Heart left ventricle (tissue), 13 donors: ENCODE measurements at regions not wholly inside any gene's neighbourhood (a gene's known extent, or its start where the extent isn't known, plus 50 kb on each side); places are given as distances from the start of the nearest gene placed in this dataset.

Experiments
- POLR2A ChIP-seq, 2 donors: fragments of 450-650 bp; IDR thresholded peaks; one replicate each; pipeline ENCODE4 v1.6.1; 2017; ENCODE audit warnings: antibody characterized with exemption in 2 of 2, mild to moderate bottlenecking in 2 of 2, moderate library complexity in 2 of 2
- TF ChIP-seq, protein P1 (sequence below), 12 donors: fragments of 200-600 bp; sonication (generic) in 4 of 12; IDR thresholded peaks; one replicate each; pipeline versions ENCODE4 v1.5.0 to v1.8.0; 2018 to 2022; ENCODE audit warnings: antibody characterized with exemption in 12 of 12, mild to moderate bottlenecking in 5 of 12
- donor health status: ischemic (EF 13 %, LVEDD 7.1; RV severe dilation, severe dysfunction).
- donor health status: DM: no; HTN: yes; CAD: no.
- donor health status: DM: no; HTN: no; CAD: no.
- donor health status: ischemic (EF 25% LVEDD 6.9; RV normal size, moderate dysfunction).
- donor health status: ischemic (EF 25% LVEDD 5.7; RV mildly dilated, moderate dysfunction).
- donor health status: ischemic (EF 35%, LVEDD 5.7; RV mildly dilated, moderate dysfunction).
- donor health status: nonischemic (EF 11% LVEDD 7.7; RV severe dilation, severe dysfunction).
- donor health status: DM: yes; HTN: yes; CAD: no.
- donor health status: PGD.
- donor health status: ischemic (EF 29% LVEDD 5.4; RV normal size, mild dysfunction).
- donor health status: nonischemic (EF 23%, LVEDD 6.1; RV moderate dilation, normal function).

DNA sequence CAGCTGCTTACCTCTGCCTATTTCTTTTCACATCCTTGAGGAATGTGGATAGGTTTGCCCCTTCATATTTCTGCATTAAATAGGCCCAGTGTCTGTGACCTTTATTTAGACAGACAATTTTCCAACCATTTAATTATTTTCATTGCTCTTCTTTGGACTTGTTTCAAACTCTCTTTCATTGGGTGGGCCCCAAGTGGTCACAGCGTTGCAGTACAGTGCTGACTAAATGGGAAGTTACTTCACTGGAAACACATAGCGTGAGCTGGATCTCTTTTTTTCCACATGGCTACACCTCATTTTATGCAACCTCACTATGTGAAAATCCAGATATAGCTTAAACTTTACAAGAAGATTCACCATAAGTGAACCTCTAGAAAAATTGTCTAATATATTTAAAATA lies 438.9 kb downstream of the ADAMTS20 start:
- no peak for TF ChIP-seq POLR2A (IDR thresholded peaks at IDR 0.05)
- TF ChIP-seq, protein P1, sequence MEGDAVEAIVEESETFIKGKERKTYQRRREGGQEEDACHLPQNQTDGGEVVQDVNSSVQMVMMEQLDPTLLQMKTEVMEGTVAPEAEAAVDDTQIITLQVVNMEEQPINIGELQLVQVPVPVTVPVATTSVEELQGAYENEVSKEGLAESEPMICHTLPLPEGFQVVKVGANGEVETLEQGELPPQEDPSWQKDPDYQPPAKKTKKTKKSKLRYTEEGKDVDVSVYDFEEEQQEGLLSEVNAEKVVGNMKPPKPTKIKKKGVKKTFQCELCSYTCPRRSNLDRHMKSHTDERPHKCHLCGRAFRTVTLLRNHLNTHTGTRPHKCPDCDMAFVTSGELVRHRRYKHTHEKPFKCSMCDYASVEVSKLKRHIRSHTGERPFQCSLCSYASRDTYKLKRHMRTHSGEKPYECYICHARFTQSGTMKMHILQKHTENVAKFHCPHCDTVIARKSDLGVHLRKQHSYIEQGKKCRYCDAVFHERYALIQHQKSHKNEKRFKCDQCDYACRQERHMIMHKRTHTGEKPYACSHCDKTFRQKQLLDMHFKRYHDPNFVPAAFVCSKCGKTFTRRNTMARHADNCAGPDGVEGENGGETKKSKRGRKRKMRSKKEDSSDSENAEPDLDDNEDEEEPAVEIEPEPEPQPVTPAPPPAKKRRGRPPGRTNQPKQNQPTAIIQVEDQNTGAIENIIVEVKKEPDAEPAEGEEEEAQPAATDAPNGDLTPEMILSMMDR (IDR thresholded peaks at IDR 0.05) = no peak
